Psoas muscle (tissue), 7 donors: ENCODE measurements at regions not wholly inside any gene's neighbourhood (a gene's known extent, or its start where the extent isn't known, plus 50 kb on each side); places are given as distances from the start of the nearest gene placed in this dataset.

Source experiments
- ATAC-seq, 4 donors: fragments of 200-7000 bp; cut with Tn5 transposase; one replicate each; pipeline ENCODE4 v1.9.1; 2020; ENCODE audit warnings: moderate library complexity in 3 of 4, mild to moderate bottlenecking in 2 of 4
- DNase-seq, 2 donors: peaks; one replicate each; pipeline ENCODE4 v3.0.0-alpha.2; 2020
- H3K27ac ChIP-seq: fragments of 200-600 bp; one replicate; pipeline ENCODE4 v1.8.0; 2022
- H3K27me3 ChIP-seq, 3 donors: fragments of 200-600 bp in 1 of 3; one replicate each; pipeline versions ENCODE4 v1.6.1 to v1.8.0; 2013 to 2022; ENCODE audit warnings: low read length in 2 of 3, mild to moderate bottlenecking in 2 of 3, moderate library complexity in 1 of 3; ENCODE audit not compliant: insufficient read depth in 3 of 3
- H3K36me3 ChIP-seq, 2 donors: fragments of 200-600 bp in 1 of 2; one replicate each; pipeline versions ENCODE4 v1.6.1 to v1.8.0; 2013 to 2022; ENCODE audit warnings: low read depth in 1 of 2, mild to moderate bottlenecking in 1 of 2, moderate library complexity in 1 of 2; ENCODE audit not compliant: insufficient read depth in 1 of 2
- H3K4me1 ChIP-seq: fragments of 200-600 bp; one replicate; pipeline ENCODE4 v1.8.0; 2022
- H3K4me3 ChIP-seq: fragments of 200-600 bp; one replicate; pipeline ENCODE4 v1.8.0; 2022; ENCODE audit warnings: mild to moderate bottlenecking
- H3K9me3 ChIP-seq: fragments of 200-600 bp; one replicate; pipeline ENCODE4 v1.8.0; 2022
- WGBS, 3 donors: extraction: QIAGEN DNeasy Blood & Tissue Kit; methylation state at CpG; one replicate each; pipeline versions ENCODE4 v1.1.6 to v1.1.7; 2013; 5-methylcytosine and 5-hydroxymethylcytosine counted together
- intact Hi-C, 2 donors: fragments of 100-400 bp; cut with DNase I; formaldehyde crosslinking; loops; one replicate each; pipeline versions ENCODE4 v1.11.0 to v1.14.2; 2022
- TF ChIP-seq, protein P1 (sequence below): fragments of 200-600 bp; IDR thresholded peaks from one replicate; pipeline ENCODE4 v1.8.0; 2022; ENCODE audit warnings: antibody characterized with exemption
- donor health status: healthy with polysubstance abuse.
- donor health status: DM: no; HTN: no; CAD: no; lungs with moderate emphysema.
- donor health status: Bipolar disorder and iron deficiency.
- donor health status: healthy.
- donor health status: DM: yes; HTN: yes; CAD: no.
- donor health status: DM: no; HTN: no; CAD: no.
- donor health status: DM: yes; HTN: yes; CAD: no.

DNA sequence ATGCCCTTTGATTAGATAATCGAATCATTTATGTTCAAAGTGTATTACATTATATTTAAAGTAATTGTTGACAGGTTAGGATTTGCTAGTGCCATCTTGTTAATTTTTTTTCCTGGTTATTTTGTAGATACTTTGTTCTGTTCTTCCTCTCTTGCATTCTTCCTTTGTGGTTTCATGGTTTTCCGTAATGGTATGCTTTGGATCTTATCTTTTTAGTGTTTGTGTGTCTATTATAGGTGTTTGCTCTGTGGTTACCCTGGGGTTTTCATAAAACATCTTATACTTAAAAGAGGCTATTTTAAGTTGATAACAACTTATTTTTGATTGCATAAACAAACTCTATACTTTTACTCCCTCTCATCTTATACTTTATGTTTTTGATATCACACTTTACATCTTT is 108.2 kb upstream of the SRD5A3 start:
- H3K36me3 ChIP-seq: no peaks in the 10 kb centered on the region
- H3K27ac ChIP-seq: no peak overlapping the region
- H3K4me3 ChIP-seq: no peak overlapping the region
- no peaks in the 10 kb centered on the region for H3K4me1 ChIP-seq
- ATAC-seq (no peak), DNase-seq (no peak)
- 75 to 83% (median 79%) methylated on average over 2 of the region's 2 CpGs for WGBS, 3 donors
- intact Hi-C loops: no loop called here
- TF ChIP-seq, protein P1, sequence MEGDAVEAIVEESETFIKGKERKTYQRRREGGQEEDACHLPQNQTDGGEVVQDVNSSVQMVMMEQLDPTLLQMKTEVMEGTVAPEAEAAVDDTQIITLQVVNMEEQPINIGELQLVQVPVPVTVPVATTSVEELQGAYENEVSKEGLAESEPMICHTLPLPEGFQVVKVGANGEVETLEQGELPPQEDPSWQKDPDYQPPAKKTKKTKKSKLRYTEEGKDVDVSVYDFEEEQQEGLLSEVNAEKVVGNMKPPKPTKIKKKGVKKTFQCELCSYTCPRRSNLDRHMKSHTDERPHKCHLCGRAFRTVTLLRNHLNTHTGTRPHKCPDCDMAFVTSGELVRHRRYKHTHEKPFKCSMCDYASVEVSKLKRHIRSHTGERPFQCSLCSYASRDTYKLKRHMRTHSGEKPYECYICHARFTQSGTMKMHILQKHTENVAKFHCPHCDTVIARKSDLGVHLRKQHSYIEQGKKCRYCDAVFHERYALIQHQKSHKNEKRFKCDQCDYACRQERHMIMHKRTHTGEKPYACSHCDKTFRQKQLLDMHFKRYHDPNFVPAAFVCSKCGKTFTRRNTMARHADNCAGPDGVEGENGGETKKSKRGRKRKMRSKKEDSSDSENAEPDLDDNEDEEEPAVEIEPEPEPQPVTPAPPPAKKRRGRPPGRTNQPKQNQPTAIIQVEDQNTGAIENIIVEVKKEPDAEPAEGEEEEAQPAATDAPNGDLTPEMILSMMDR: no peak
- H3K9me3 ChIP-seq: peaks cover 11% of the 10 kb centered on the region
- H3K27me3 ChIP-seq: no peaks in the 10 kb centered on the region

DNA sequence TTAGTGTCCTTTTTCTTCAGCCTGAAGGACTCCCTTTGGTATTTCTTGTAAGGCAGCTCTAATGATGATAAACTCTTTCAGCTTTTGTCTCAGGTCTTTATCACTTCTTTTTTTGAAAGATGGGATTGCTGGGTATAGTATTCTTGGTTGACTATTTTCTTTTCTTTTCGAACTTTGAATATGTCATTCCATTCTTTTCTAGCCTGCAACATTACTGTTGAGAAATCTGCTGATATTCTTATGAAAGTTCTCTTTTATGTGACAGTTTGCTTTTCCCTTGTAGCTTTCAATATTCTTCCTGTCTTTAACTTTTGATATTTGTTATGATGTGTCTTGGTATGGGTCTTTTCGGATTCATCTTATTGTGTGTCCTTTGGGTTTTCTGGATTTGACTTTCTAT is 107.6 kb upstream of the SRD5A3 start:
- Histone ChIP-seq H3K4me3 (no peak overlapping the region), H3K4me1 (no peaks in the 10 kb centered on the region), H3K36me3 (no peaks in the 10 kb centered on the region), H3K27ac (no peak overlapping the region), H3K9me3 (peaks cover 11% of the 10 kb centered on the region), H3K27me3 (no peaks in the 10 kb centered on the region)
- intact Hi-C loops: no loop called here
- DNase-seq (no peak), ATAC-seq (no peak)
- WGBS, 3 donors: 73 to 93% (median 85%) methylated on average over 2 of the region's 2 CpGs
- TF ChIP-seq, protein P1: no peak

DNA sequence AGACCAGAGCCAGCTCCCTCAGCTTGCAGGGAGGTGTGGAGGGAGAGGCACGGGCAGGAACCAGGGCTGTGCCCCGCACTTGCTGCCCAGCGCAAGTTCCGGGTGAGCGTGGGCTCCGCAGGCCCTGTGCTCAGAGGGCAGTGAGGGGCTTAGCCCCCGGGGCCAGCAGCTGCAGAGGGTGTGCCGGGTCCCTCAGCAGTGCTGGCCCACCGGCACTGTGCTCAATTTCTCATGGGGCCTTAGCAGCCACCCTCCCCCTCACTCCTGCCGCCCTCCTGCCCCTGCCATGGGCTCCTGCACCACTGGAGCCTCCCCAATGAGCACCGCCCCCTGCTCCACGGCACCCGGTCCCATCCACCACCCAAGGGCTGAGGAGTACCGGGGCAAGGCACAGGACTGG is 104.6 kb upstream of the SRD5A3 start:
- DNase-seq (peak in 1 of 2 donors; percentile 8), ATAC-seq (no peak)
- H3K27ac ChIP-seq: no peak overlapping the region
- peaks cover 11% of the 10 kb centered on the region for H3K9me3 ChIP-seq
- WGBS, 3 donors: 71 to 74% (median 73%) methylated on average over 10 to 14 of the region's 14 CpGs
- no peaks in the 10 kb centered on the region for H3K27me3 ChIP-seq
- H3K36me3 ChIP-seq: no peaks in the 10 kb centered on the region
- H3K4me3 ChIP-seq: no peak overlapping the region
- no peaks in the 10 kb centered on the region for H3K4me1 ChIP-seq
- TF ChIP-seq, protein P1: no peak
- intact Hi-C loops: no loop called here

DNA sequence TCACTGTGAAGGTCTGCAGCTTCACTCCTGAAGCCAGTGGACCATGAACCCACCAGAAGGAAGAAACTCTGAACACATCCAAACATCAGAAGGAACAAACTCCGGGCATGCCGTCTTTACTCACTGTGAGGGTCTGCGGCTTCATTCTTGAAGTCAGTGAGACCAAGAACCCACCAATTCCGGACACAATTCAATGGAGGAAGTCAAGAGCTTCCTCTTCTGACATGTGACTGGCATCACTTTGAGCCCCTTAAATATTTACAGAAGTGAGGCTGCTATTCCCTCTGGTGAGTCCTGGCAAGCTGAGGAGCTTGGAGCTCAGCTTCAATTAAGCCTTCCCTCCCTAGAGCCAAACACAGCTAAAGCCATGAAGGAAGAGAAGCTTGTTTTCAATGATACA is 103.5 kb upstream of the SRD5A3 start:
- no peaks in the 10 kb centered on the region for H3K4me1 ChIP-seq
- TF ChIP-seq, protein P1: no peak
- intact Hi-C loops: no loop called here
- DNase-seq (no peak), ATAC-seq (no peak)
- no peak overlapping the region for H3K4me3 ChIP-seq
- H3K27ac ChIP-seq: no peak overlapping the region
- no peaks in the 10 kb centered on the region for H3K36me3 ChIP-seq
- 83 to 92% (median 86%) methylated on average over 4 of the region's 4 CpGs for WGBS, 3 donors
- H3K27me3 ChIP-seq: no peaks in the 10 kb centered on the region
- H3K9me3 ChIP-seq: peaks cover 8% of the 10 kb centered on the region

DNA sequence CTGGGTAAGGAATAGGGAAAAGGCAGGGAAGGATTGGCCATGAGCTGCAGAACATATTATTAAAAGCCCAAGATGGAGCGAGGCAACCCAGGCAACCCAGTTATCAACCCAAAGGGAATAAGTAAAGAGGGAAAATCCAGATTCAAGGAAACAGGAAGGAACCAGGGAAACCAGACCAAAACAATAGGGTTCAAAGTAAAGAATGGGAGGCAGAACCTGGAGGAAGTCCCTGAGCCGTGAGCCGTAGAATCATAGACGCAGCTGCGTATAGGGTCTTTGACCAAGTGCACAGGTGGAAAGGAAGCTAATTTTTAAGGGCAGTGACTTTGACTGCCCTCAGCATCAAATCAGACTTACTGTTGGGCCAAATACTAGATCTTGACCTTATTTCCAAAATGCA is 98.5 kb upstream of the SRD5A3 start:
- Histone ChIP-seq H3K27ac (no peak overlapping the region), H3K4me3 (no peak overlapping the region), H3K27me3 (no peaks in the 10 kb centered on the region), H3K9me3 (no peaks in the 10 kb centered on the region), H3K4me1 (no peaks in the 10 kb centered on the region), H3K36me3 (no peaks in the 10 kb centered on the region)
- TF ChIP-seq, protein P1: no peak
- intact Hi-C loops: no loop called here
- no peak for ATAC-seq
- 79 to 89% (median 83%) methylated on average over 5 of the region's 5 CpGs for WGBS, 3 donors
- DNase-seq: no peak
